HCT116 (cell line): ENCODE measurements at regions not wholly inside any gene's neighbourhood (a gene's known extent, or its start where the extent isn't known, plus 50 kb on each side); places are given as distances from the start of the nearest gene placed in this dataset.

ENCODE experiments used
- ATAC-seq: fragments of 200-7000 bp; cut with Tn5 transposase; 2 replicates; pipeline ENCODE4 v1.9.1; 2020; ENCODE audit warnings: mild to moderate bottlenecking, moderate library complexity
- BruUV-seq: library from RNA; stranded (reverse); fragments of 400-500 nt; replicated peaks from 2 replicates; lab custom pipeline; 2021; lab: Mats Ljungman, UMichigan
- CTCF ChIA-PET: fragments of 300-600 bp; sonication (Branson Sonifier 250); formaldehyde crosslinking; loops from one replicate; lab custom pipeline; 2021; ENCODE audit warnings: antibody characterized with exemption; lab: Charles Lee
- POLR2A ChIA-PET: fragments of 300-600, 350-600 bp; sonication (Branson Sonifier 250); formaldehyde crosslinking; loops from one replicate; lab custom pipeline; 2021; ENCODE audit warnings: antibody characterized with exemption; lab: Charles Lee
- RAD21 ChIA-PET, 2 experiments: fragments of 300-600 bp; sonication (Branson Sonifier 250); formaldehyde crosslinking; loops; one replicate each; lab custom pipeline; 2023; ENCODE audit warnings: low total read pairs in 2 of 2; ENCODE audit not compliant: uncharacterized antibody in 2 of 2, unreplicated experiment in 2 of 2, low non-redundant PET in 1 of 2; lab: Charles Lee
- DNase-seq: peaks from one replicate; pipeline ENCODE4 v3.0.0-alpha.2; 2010; ENCODE audit warnings: low read depth, low spot score
- H2AFZ ChIP-seq: fragments of 200-600 bp; shearing (Covaris generic), sonication (generic); 2 replicates; pipeline ENCODE4 v1.6.1; 2017; ENCODE audit warnings: low read depth, mixed run types, mixed read lengths, antibody characterized with exemption, low read length; ENCODE audit not compliant: poor library complexity, severe bottlenecking
- H3K27ac ChIP-seq: 2 replicates; pipeline ENCODE4 v1.5.1; 2012; ENCODE audit warnings: low read depth, low read length
- H3K27me3 ChIP-seq: fragments of 200-600 bp; sonication (generic); 2 replicates; pipeline ENCODE4 v1.6.1; 2016; ENCODE audit warnings: mixed run types, low read length, mixed read lengths; ENCODE audit not compliant: insufficient read depth
- H3K36me3 ChIP-seq, 2 experiments: fragments of 200-500 bp in 1 of 2; fragments of 200-600 bp in 1 of 2; sonication (Bioruptor generic) in 1 of 2; sonication (generic) in 1 of 2; 2 replicates each; pipeline versions ENCODE4 v1.5.1 to v1.6.1; 2014 to 2016; ENCODE audit warnings: low read length in 2 of 2, inconsistent platforms in 1 of 2, mixed read lengths in 1 of 2, mixed run types in 1 of 2; ENCODE audit not compliant: insufficient read depth in 2 of 2, control insufficient read depth in 1 of 2
- H3K4me1 ChIP-seq, 2 experiments: fragments of 200-600 bp in 1 of 2; sonication (generic) in 1 of 2; 2 replicates each; pipeline versions ENCODE4 v1.5.1 to v1.6.1; 2012 to 2017; ENCODE audit warnings: low read length in 2 of 2, inconsistent platforms in 1 of 2, mild to moderate bottlenecking in 1 of 2, mixed read lengths in 1 of 2, mixed run types in 1 of 2, moderate library complexity in 1 of 2; ENCODE audit not compliant: insufficient read depth in 2 of 2, control insufficient read depth in 1 of 2
- H3K4me2 ChIP-seq: fragments of 200-600 bp; sonication (generic); 2 replicates; pipeline ENCODE4 v1.6.1; 2017; ENCODE audit warnings: mixed run types, low read length, mixed read lengths
- H3K4me3 ChIP-seq, 2 experiments: fragments of 200-600 bp in 1 of 2; sonication (generic) in 1 of 2; replicated peaks in 1 of 2; 2 replicates each; pipeline ENCODE4 v1.5.1; 2011 to 2016; ENCODE audit warnings: low read length in 2 of 2, control low read depth in 1 of 2, low read depth in 1 of 2, mild to moderate bottlenecking in 1 of 2, mixed read lengths in 1 of 2, mixed run types in 1 of 2
- H3K79me2 ChIP-seq: fragments of 200-600 bp; sonication (generic); 2 replicates; pipeline ENCODE4 v1.6.1; 2017; ENCODE audit warnings: mild to moderate bottlenecking, mixed run types, low read length, moderate library complexity, mixed read lengths; ENCODE audit not compliant: insufficient read depth
- H3K9ac ChIP-seq: fragments of 200-600 bp; sonication (generic); 2 replicates; pipeline ENCODE4 v1.6.1; 2016; ENCODE audit warnings: low read length, mixed read lengths
- H3K9me2 ChIP-seq: fragments of 200-600 bp; sonication (generic), shearing (Covaris generic); 2 replicates; pipeline ENCODE4 v1.6.1; 2017; ENCODE audit warnings: mixed run types, mild to moderate bottlenecking, moderate library complexity; ENCODE audit not compliant: insufficient read depth
- H3K9me3 ChIP-seq, 2 experiments: fragments of 200-500 bp in 1 of 2; fragments of 200-600 bp in 1 of 2; sonication (Bioruptor generic) in 1 of 2; sonication (generic) in 1 of 2; 2 replicates each; pipeline ENCODE4 v1.6.1; 2014 to 2017; ENCODE audit warnings: low read length in 2 of 2, mixed read lengths in 2 of 2, inconsistent platforms in 1 of 2, low read depth in 1 of 2, mild to moderate bottlenecking in 1 of 2, mixed run types in 1 of 2, moderate library complexity in 1 of 2; ENCODE audit not compliant: control insufficient read depth in 1 of 2, insufficient read depth in 1 of 2
- H4K20me1 ChIP-seq: fragments of 200-600 bp; sonication (generic), shearing (Covaris generic); 2 replicates; pipeline ENCODE4 v1.6.1; 2017; ENCODE audit warnings: mixed run types, mild to moderate bottlenecking, moderate library complexity; ENCODE audit not compliant: insufficient read depth
- EZH2 ChIP-seq: fragments of 200-600 bp; sonication (generic); IDR thresholded peaks from 2 replicates; pipeline ENCODE4 v1.6.1; 2017; ENCODE audit warnings: antibody characterized with exemption, mixed run types
- EZH2phosphoT487 ChIP-seq: fragments of 200-600 bp; IDR thresholded peaks from 2 replicates; pipeline ENCODE4 v1.6.1; 2018; ENCODE audit warnings: antibody characterized with exemption, borderline replicate concordance
- FOSL1 ChIP-seq: IDR thresholded peaks from 2 replicates; pipeline ENCODE4 v1.6.1; 2012; ENCODE audit warnings: low read depth
- POLR2A ChIP-seq: IDR thresholded peaks from 2 replicates; pipeline ENCODE4 v1.7.0; 2011; ENCODE audit warnings: borderline replicate concordance; ENCODE audit not compliant: insufficient read depth, insufficient read length; ENCODE audit errors: extremely low read depth
- SP1 ChIP-seq: IDR thresholded peaks from 2 replicates; pipeline ENCODE4 v1.6.1; 2012; ENCODE audit warnings: low read depth
- SRF ChIP-seq: IDR thresholded peaks from 2 replicates; pipeline ENCODE4 v1.6.1; 2012; ENCODE audit warnings: low read depth
- intact Hi-C: fragments of 100-400 bp; cut with micrococcal nuclease; formaldehyde crosslinking; loops from 2 replicates; pipeline ENCODE4 v1.10.0; 2022

DNA sequence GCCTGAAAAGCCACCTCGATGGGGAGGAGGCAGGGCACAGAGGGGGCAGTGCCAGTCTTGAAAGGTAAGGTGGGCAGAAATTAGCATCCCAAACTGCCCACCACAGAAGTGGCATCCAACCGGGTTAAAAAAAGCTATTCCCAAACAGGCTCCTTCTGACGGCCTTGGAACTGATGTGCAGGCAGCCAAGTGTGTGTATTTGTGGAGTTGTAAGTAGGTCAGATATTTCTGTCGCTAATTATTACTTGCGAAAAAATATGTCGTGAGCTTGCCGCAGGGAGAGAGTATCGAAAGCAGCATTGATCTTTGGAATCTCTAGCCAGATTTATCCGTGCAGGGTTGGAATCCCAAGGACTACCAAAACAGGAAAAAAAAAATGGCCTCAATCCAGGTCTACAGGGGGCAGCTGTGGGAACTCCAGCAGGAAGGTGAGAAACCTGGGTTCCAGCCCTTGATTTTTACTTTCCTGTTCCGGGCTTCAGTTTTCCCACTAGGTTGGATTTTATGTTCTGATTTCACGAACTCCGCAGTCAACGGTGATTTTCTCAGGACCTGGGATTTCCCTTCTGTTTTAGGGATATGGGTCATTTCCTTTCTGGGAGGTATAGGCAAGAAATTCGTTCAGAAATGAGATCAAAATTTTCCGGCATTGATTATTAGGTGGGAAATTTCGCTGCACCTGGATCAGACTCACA lies 200.8 kb downstream of the RGS3 start:
- DNase-seq: no peak
- no peak for ATAC-seq
- TF ChIP-seq FOSL1 (no peak), SRF (no peak), EZH2phosphoT487 (no peak), EZH2 (no peak), SP1 (no peak)
- Histone ChIP-seq H2AFZ (no peak overlapping the region), H3K4me3 (no peak overlapping the region), H3K9me3 (no peaks in the 10 kb centered on the region), H4K20me1 (no peaks in the 10 kb centered on the region), H3K4me2 (no peak overlapping the region), H3K27ac (no peak overlapping the region), H3K9me2 (no peaks in the 10 kb centered on the region), H3K9ac (no peak overlapping the region), H3K79me2 (no peaks in the 10 kb centered on the region), H3K4me1 (no peaks in the 10 kb centered on the region), H3K27me3 (peaks cover 14% of the 10 kb centered on the region; the same call in 1 of the 2 replicates), H3K36me3 (no peaks in the 10 kb centered on the region)
- ChIA-PET POLR2A (no interaction called here), RAD21 (no interaction called here), CTCF (interaction anchor here (1.2 kb wide), 1 partner anchor 8 kb away, joined by 3 read pairs; no protein-coding TSS in a partner anchor)
- intact Hi-C loops: no loop called here
- no TSS peak for BruUV-seq

DNA sequence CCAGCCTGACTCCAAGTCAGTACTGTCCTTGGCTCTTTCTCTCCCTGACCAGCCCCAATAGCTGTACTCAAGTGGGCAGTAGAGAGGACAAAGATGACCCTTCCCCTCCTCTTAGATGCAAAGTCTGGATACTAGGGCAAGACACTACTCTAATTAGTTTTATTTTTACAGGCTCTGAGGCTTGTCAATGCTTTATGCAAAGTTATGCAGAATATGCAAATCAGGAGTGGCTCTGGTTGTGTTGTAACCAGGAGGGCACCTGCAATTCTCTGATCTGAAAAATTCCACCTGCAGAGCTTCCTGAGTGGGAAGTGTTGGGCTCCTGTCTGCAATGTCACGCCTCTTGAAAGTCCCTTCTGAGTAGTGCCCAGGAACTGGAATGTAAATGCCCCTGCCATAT lies 201.5 kb downstream of the RGS3 start:
- CTCF ChIA-PET: interaction anchor here (1.2 kb wide), 1 partner anchor 8 kb away, joined by 3 read pairs; no protein-coding TSS in a partner anchor
- peaks cover 9% of the 10 kb centered on the region; the same call in 1 of the 2 replicates for H3K27me3 ChIP-seq
- no peak overlapping the region for H3K27ac ChIP-seq
- no TSS peak for BruUV-seq
- no peaks in the 10 kb centered on the region for H3K79me2 ChIP-seq
- no peak for TF ChIP-seq POLR2A
- TF ChIP-seq, all 23 proteins: peak for 0
- intact Hi-C loops: no loop called here
- Histone ChIP-seq H4K20me1 (no peaks in the 10 kb centered on the region), H2AFZ (no peak overlapping the region), H3K4me2 (no peak overlapping the region), H3K9me3 (no peaks in the 10 kb centered on the region), H3K36me3 (no peaks in the 10 kb centered on the region), H3K9me2 (no peaks in the 10 kb centered on the region), H3K4me1 (no peaks in the 10 kb centered on the region), H3K9ac (no peak overlapping the region), H3K4me3 (no peak overlapping the region)
- DNase-seq: no peak
- RAD21 ChIA-PET: no interaction called here
- ATAC-seq: no peak
- POLR2A ChIA-PET: no interaction called here
